ENCODE measurements at regions not wholly inside any gene's neighbourhood (a gene's known extent, or its start where the extent isn't known, plus 50 kb on each side); places are given as distances from the start of the nearest gene placed in this dataset.

DNA sequence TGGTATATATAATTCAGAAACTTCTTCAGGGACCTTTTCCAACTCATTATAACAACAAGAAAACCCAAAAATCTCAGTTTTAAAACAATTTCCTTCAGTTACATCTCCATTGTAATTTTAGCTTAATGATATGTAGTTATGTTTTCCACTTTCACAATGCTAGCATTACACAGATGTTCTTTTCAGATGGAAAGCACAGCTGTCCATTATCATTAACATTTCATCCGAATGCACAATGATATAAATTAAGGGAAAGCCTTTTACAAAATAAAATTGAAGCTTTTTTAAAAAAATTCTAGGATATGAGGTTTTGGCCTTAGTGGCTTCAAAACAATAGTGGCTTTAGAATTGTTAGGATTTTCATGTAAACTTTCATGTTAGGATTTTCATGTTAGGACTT, 389.2 kb downstream of the ADAM29 start:
- Histone ChIP-seq H2AFZ (no peak overlapping the region), H3K36me3 (ENCODE audit: insufficient read depth) (no peaks in the 10 kb centered on the region), H4K20me1 (replicated peaks; ENCODE audit: insufficient read depth) (no peaks in the 10 kb centered on the region), H3K4me2 (no peak overlapping the region), H3K4me3 (no peak overlapping the region), H3K79me2 (replicated peaks; ENCODE audit: insufficient read depth) (no peaks in the 10 kb centered on the region), H3K4me1 (ENCODE audit: insufficient read depth) (no peaks in the 10 kb centered on the region), H3K9me2 (ENCODE audit: insufficient read depth) (no peaks in the 10 kb centered on the region), H3K27ac (ENCODE audit: low read depth) (no peak overlapping the region), H3K27me3 (ENCODE audit: insufficient read depth) (no peaks in the 10 kb centered on the region), H3F3A (replicated peaks; ENCODE audit: low read depth) (no peaks in the 10 kb centered on the region)
- Mint-ChIP-seq H3K36me3 (ENCODE audit: low read depth) (no peaks in the 10 kb centered on the region), H3K27me3 (ENCODE audit: insufficient read depth, low read depth, poor library complexity) (no peaks in the 10 kb centered on the region), H3K4me3 (no peak overlapping the region), H3K27ac (no peak overlapping the region), H3K4me1 (peaks cover 4% of the 10 kb centered on the region; the same call in 2 of the 3 replicates), H3K9me3 (no peaks in the 10 kb centered on the region)
- ATAC-seq: no peak
- TF ChIP-seq CREB1 (CRISPR knock-in tag; IDR thresholded peaks at IDR 0.05; ENCODE audit: low read depth) (no peak), EZH2 (IDR thresholded peaks at IDR 0.05; ENCODE audit: low read depth, unreplicated experiment) (no peak), ZNF331 (CRISPR knock-in tag; IDR thresholded peaks at IDR 0.05; ENCODE audit: low read depth) (no peak), ZNF114 (CRISPR knock-in tag; IDR thresholded peaks at IDR 0.05) (no peak), NANOG (IDR thresholded peaks at IDR 0.05; ENCODE audit: borderline replicate concordance) (no peak), POLR2AphosphoS5 (IDR thresholded peaks at IDR 0.05; ENCODE audit: low read depth) (no peak), STAT1 (IDR thresholded peaks at IDR 0.05; ENCODE audit: unreplicated experiment) (no peak), EZH2phosphoT487 (IDR thresholded peaks at IDR 0.05; ENCODE audit: unreplicated experiment) (no peak), JUNB (IDR thresholded peaks at IDR 0.05; ENCODE audit: unreplicated experiment) (no peak)
- TF ChIP-seq, protein P1, sequence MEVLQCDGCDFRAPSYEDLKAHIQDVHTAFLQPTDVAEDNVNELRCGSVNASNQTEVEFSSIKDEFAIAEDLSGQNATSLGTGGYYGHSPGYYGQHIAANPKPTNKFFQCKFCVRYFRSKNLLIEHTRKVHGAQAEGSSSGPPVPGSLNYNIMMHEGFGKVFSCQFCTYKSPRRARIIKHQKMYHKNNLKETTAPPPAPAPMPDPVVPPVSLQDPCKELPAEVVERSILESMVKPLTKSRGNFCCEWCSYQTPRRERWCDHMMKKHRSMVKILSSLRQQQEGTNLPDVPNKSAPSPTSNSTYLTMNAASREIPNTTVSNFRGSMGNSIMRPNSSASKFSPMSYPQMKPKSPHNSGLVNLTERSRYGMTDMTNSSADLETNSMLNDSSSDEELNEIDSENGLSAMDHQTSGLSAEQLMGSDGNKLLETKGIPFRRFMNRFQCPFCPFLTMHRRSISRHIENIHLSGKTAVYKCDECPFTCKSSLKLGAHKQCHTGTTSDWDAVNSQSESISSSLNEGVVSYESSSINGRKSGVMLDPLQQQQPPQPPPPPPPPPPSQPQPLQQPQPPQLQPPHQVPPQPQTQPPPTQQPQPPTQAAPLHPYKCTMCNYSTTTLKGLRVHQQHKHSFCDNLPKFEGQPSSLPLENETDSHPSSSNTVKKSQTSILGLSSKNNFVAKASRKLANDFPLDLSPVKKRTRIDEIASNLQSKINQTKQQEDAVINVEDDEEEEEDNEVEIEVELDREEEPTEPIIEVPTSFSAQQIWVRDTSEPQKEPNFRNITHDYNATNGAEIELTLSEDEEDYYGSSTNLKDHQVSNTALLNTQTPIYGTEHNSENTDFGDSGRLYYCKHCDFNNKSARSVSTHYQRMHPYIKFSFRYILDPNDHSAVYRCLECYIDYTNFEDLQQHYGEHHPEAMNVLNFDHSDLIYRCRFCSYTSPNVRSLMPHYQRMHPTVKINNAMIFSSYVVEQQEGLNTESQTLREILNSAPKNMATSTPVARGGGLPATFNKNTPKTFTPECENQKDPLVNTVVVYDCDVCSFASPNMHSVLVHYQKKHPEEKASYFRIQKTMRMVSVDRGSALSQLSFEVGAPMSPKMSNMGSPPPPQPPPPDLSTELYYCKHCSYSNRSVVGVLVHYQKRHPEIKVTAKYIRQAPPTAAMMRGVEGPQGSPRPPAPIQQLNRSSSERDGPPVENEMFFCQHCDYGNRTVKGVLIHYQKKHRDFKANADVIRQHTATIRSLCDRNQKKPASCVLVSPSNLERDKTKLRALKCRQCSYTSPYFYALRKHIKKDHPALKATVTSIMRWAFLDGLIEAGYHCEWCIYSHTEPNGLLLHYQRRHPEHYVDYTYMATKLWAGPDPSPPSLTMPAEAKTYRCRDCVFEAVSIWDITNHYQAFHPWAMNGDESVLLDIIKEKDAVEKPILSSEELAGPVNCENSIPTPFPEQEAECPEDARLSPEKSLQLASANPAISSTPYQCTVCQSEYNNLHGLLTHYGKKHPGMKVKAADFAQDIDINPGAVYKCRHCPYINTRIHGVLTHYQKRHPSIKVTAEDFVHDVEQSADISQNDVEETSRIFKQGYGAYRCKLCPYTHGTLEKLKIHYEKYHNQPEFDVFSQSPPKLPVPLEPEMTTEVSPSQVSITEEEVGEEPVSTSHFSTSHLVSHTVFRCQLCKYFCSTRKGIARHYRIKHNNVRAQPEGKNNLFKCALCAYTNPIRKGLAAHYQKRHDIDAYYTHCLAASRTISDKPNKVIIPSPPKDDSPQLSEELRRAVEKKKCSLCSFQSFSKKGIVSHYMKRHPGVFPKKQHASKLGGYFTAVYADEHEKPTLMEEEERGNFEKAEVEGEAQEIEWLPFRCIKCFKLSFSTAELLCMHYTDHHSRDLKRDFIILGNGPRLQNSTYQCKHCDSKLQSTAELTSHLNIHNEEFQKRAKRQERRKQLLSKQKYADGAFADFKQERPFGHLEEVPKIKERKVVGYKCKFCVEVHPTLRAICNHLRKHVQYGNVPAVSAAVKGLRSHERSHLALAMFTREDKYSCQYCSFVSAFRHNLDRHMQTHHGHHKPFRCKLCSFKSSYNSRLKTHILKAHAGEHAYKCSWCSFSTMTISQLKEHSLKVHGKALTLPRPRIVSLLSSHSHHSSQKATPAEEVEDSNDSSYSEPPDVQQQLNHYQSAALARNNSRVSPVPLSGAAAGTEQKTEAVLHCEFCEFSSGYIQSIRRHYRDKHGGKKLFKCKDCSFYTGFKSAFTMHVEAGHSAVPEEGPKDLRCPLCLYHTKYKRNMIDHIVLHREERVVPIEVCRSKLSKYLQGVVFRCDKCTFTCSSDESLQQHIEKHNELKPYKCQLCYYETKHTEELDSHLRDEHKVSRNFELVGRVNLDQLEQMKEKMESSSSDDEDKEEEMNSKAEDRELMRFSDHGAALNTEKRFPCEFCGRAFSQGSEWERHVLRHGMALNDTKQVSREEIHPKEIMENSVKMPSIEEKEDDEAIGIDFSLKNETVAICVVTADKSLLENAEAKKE (CRISPR knock-in tag; IDR thresholded peaks at IDR 0.05): no peak
- TF ChIP-seq, protein P2, sequence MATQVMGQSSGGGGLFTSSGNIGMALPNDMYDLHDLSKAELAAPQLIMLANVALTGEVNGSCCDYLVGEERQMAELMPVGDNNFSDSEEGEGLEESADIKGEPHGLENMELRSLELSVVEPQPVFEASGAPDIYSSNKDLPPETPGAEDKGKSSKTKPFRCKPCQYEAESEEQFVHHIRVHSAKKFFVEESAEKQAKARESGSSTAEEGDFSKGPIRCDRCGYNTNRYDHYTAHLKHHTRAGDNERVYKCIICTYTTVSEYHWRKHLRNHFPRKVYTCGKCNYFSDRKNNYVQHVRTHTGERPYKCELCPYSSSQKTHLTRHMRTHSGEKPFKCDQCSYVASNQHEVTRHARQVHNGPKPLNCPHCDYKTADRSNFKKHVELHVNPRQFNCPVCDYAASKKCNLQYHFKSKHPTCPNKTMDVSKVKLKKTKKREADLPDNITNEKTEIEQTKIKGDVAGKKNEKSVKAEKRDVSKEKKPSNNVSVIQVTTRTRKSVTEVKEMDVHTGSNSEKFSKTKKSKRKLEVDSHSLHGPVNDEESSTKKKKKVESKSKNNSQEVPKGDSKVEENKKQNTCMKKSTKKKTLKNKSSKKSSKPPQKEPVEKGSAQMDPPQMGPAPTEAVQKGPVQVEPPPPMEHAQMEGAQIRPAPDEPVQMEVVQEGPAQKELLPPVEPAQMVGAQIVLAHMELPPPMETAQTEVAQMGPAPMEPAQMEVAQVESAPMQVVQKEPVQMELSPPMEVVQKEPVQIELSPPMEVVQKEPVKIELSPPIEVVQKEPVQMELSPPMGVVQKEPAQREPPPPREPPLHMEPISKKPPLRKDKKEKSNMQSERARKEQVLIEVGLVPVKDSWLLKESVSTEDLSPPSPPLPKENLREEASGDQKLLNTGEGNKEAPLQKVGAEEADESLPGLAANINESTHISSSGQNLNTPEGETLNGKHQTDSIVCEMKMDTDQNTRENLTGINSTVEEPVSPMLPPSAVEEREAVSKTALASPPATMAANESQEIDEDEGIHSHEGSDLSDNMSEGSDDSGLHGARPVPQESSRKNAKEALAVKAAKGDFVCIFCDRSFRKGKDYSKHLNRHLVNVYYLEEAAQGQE (IDR thresholded peaks at IDR 0.05; ENCODE audit: unreplicated experiment): no peak
- TF ChIP-seq, protein P3, sequence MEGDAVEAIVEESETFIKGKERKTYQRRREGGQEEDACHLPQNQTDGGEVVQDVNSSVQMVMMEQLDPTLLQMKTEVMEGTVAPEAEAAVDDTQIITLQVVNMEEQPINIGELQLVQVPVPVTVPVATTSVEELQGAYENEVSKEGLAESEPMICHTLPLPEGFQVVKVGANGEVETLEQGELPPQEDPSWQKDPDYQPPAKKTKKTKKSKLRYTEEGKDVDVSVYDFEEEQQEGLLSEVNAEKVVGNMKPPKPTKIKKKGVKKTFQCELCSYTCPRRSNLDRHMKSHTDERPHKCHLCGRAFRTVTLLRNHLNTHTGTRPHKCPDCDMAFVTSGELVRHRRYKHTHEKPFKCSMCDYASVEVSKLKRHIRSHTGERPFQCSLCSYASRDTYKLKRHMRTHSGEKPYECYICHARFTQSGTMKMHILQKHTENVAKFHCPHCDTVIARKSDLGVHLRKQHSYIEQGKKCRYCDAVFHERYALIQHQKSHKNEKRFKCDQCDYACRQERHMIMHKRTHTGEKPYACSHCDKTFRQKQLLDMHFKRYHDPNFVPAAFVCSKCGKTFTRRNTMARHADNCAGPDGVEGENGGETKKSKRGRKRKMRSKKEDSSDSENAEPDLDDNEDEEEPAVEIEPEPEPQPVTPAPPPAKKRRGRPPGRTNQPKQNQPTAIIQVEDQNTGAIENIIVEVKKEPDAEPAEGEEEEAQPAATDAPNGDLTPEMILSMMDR (conservative IDR thresholded peaks at IDR 0.05; ENCODE audit: low read depth in 2 of 2): no peak
- TF ChIP-seq, protein P4, sequence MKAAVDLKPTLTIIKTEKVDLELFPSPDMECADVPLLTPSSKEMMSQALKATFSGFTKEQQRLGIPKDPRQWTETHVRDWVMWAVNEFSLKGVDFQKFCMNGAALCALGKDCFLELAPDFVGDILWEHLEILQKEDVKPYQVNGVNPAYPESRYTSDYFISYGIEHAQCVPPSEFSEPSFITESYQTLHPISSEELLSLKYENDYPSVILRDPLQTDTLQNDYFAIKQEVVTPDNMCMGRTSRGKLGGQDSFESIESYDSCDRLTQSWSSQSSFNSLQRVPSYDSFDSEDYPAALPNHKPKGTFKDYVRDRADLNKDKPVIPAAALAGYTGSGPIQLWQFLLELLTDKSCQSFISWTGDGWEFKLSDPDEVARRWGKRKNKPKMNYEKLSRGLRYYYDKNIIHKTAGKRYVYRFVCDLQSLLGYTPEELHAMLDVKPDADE (IDR thresholded peaks at IDR 0.05): no peak
- no peak for DNase-seq (ENCODE audit: low spot score)

Measured in GM23338 (cell line).